ENCODE measurements at regions not wholly inside any gene's neighbourhood (a gene's known extent, or its start where the extent isn't known, plus 50 kb on each side); places are given as distances from the start of the nearest gene placed in this dataset.
"Not testable (repeated sequence)": the region's sequence is repeated elsewhere in the genome, so short reads cannot be mapped to it uniquely, and the experiment has no call there.

DNA sequence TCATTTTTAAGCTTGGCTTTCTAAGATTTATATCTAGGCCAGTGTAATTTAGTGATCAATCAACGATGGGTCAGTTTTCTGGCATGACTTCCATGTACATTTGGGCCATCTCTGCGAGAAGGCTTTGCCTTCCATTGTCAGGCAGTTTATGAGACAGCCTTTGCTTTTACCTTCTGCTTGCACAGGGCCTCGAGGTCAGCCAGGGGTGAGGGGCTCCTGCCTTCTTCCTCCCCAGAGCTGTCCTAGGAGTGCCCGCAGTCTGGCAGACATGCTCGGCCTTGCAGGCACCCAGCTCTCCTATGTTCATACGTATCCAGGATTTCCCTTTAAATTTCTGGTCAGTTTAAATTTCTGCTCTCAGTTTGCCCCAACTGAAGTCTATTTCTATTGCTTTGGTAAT lies 367.2 kb downstream of the SMOC2 start:
- Histone ChIP-seq H3K27ac (no peak overlapping the region), H3K4me1 (ENCODE audit: control insufficient read depth in 1 of 2, insufficient read depth in 1 of 2, low read depth in 1 of 2, low read length in 1 of 2) (no peaks in the 10 kb centered on the region), H3K27me3 (no peaks in the 10 kb centered on the region), H3K36me3 (no peaks in the 10 kb centered on the region), H3K4me3 (ENCODE audit: low read depth in 1 of 2, low read length in 1 of 2) (no peak overlapping the region), H3K9me3 (no peaks in the 10 kb centered on the region)
- TF ChIP-seq, protein P1, sequence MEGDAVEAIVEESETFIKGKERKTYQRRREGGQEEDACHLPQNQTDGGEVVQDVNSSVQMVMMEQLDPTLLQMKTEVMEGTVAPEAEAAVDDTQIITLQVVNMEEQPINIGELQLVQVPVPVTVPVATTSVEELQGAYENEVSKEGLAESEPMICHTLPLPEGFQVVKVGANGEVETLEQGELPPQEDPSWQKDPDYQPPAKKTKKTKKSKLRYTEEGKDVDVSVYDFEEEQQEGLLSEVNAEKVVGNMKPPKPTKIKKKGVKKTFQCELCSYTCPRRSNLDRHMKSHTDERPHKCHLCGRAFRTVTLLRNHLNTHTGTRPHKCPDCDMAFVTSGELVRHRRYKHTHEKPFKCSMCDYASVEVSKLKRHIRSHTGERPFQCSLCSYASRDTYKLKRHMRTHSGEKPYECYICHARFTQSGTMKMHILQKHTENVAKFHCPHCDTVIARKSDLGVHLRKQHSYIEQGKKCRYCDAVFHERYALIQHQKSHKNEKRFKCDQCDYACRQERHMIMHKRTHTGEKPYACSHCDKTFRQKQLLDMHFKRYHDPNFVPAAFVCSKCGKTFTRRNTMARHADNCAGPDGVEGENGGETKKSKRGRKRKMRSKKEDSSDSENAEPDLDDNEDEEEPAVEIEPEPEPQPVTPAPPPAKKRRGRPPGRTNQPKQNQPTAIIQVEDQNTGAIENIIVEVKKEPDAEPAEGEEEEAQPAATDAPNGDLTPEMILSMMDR (IDR thresholded peaks at IDR 0.05): no peak

DNA sequence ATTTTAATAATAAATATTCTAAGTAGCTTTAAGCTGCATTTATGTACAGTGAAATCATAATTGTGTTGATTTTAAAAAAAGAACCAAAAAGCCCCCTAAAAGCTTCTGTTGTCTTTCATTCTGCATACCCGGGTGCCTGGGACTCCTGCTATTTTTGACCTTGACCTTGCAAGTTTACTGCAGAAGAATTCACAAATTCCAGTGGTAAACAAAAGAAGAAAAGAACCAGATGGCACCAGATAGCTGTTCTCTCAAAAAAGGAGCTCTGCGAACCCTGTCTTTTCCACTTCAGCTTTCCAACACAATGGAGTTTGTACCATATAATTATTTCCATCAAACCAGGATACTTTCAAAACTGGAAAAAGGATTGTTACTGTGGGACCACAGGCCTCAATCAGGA lies 363.3 kb downstream of the SMOC2 start:
- Histone ChIP-seq H3K9me3 (no peaks in the 10 kb centered on the region), H3K4me1 (ENCODE audit: control insufficient read depth in 1 of 2, insufficient read depth in 1 of 2, low read depth in 1 of 2, low read length in 1 of 2) (no peaks in the 10 kb centered on the region), H3K36me3 (no peaks in the 10 kb centered on the region), H3K4me3 (ENCODE audit: low read depth in 1 of 2, low read length in 1 of 2) (no peak overlapping the region), H3K27ac (no peak overlapping the region), H3K27me3 (no peaks in the 10 kb centered on the region)
- TF ChIP-seq, protein P1 (IDR thresholded peaks at IDR 0.05): no peak

DNA sequence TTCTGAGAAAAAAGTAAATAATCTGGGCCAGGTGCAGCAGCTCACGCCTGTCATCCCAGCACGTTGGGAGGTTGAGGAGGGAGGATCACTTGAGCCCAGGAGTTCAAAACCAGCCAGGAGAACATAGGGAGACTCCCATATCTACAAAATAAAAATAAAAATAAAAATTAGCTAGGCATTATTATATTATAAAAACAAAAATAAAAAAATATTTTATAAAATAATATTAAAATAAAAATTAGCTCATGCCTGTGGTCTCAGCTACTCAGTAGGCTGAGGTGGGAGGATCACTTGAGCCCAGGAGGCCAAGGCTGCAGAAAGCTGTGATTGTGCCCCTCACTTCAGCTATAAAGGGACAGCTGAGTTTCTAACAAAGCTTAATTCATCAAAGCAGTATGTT lies 362.9 kb downstream of the SMOC2 start:
- no peaks in the 10 kb centered on the region for H3K36me3 ChIP-seq
- no peak overlapping the region for H3K4me3 ChIP-seq (ENCODE audit: low read depth in 1 of 2, low read length in 1 of 2)
- no peaks in the 10 kb centered on the region for H3K27me3 ChIP-seq
- no peak overlapping the region for H3K27ac ChIP-seq
- no peaks in the 10 kb centered on the region for H3K4me1 ChIP-seq (ENCODE audit: control insufficient read depth in 1 of 2, insufficient read depth in 1 of 2, low read depth in 1 of 2, low read length in 1 of 2)
- H3K9me3 ChIP-seq: no peaks in the 10 kb centered on the region
- TF ChIP-seq, protein P1 (IDR thresholded peaks at IDR 0.05): no peak

GRCh38 chr6:168799067-168799466 lies 358.1 kb downstream of the SMOC2 start:
- TF ChIP-seq, protein P1 (IDR thresholded peaks at IDR 0.05): no peak
- Histone ChIP-seq H3K27me3 (no peaks in the 10 kb centered on the region), H3K4me3 (ENCODE audit: low read depth in 1 of 2, low read length in 1 of 2) (no peak overlapping the region), H3K9me3 (no peaks in the 10 kb centered on the region), H3K36me3 (no peaks in the 10 kb centered on the region), H3K27ac (no peak overlapping the region), H3K4me1 (ENCODE audit: control insufficient read depth in 1 of 2, insufficient read depth in 1 of 2, low read depth in 1 of 2, low read length in 1 of 2) (no peaks in the 10 kb centered on the region)

- Histone ChIP-seq H3K4me1 (ENCODE audit: control insufficient read depth in 1 of 2, insufficient read depth in 1 of 2, low read depth in 1 of 2, low read length in 1 of 2) (no peaks in the 10 kb centered on the region), H3K9me3 (no peaks in the 10 kb centered on the region), H3K36me3 (no peaks in the 10 kb centered on the region), H3K27ac (no peak overlapping the region), H3K27me3 (no peaks in the 10 kb centered on the region), H3K4me3 (ENCODE audit: low read depth in 1 of 2, low read length in 1 of 2) (no peak overlapping the region)
- TF ChIP-seq, protein P1 (IDR thresholded peaks at IDR 0.05): no peak
Measured at GRCh38 chr6:168796106-168796505, 355.1 kb downstream of the SMOC2 start.

- not testable (repeated sequence) for H3K4me1 ChIP-seq (ENCODE audit: control insufficient read depth in 1 of 2, insufficient read depth in 1 of 2, low read depth in 1 of 2, low read length in 1 of 2); H3K36me3 ChIP-seq; H3K9me3 ChIP-seq; H3K4me3 ChIP-seq (ENCODE audit: low read depth in 1 of 2, low read length in 1 of 2); H3K27me3 ChIP-seq; H3K27ac ChIP-seq
Measured at GRCh38 chr6:168795611-168796010, 354.6 kb downstream of the SMOC2 start.

All from neutrophil (primary cell).